Ishikawa (cell line): ENCODE measurements at regions not wholly inside any gene's neighbourhood (a gene's known extent, or its start where the extent isn't known, plus 50 kb on each side); places are given as distances from the start of the nearest gene placed in this dataset.

Experiments used
- CEBPB ChIP-seq: IDR thresholded peaks from 2 replicates; pipeline ENCODE4 v1.6.1; 2012
- CREB1 ChIP-seq: IDR thresholded peaks from 2 replicates; pipeline ENCODE4 v1.6.1; 2012; ENCODE audit warnings: low read depth
- EGR1 ChIP-seq: IDR thresholded peaks from 2 replicates; pipeline ENCODE4 v1.6.1; 2012
- EP300 ChIP-seq: IDR thresholded peaks from 2 replicates; pipeline ENCODE4 v1.6.1; 2012; ENCODE audit warnings: borderline replicate concordance
- FOXM1 ChIP-seq: IDR thresholded peaks from 2 replicates; pipeline ENCODE4 v1.6.1; 2012; ENCODE audit warnings: low read depth, borderline replicate concordance
- NFIC ChIP-seq: IDR thresholded peaks from 2 replicates; pipeline ENCODE4 v1.6.1; 2012
- RAD21 ChIP-seq: IDR thresholded peaks from 2 replicates; pipeline ENCODE4 v1.6.1; 2012; ENCODE audit warnings: low read depth
- REST ChIP-seq: IDR thresholded peaks from 2 replicates; pipeline ENCODE4 v1.6.1; 2012; ENCODE audit warnings: low read depth, mild to moderate bottlenecking
- TAF1 ChIP-seq: IDR thresholded peaks from 2 replicates; pipeline ENCODE4 v1.6.1; 2012; ENCODE audit warnings: low read depth, mild to moderate bottlenecking
- TCF12 ChIP-seq: IDR thresholded peaks from 2 replicates; pipeline ENCODE4 v1.6.1; 2012; ENCODE audit warnings: low read depth
- TEAD4 ChIP-seq: IDR thresholded peaks from 2 replicates; pipeline ENCODE4 v1.6.1; 2012
- USF1 ChIP-seq: IDR thresholded peaks from 2 replicates; pipeline ENCODE4 v1.6.1; 2012
- YY1 ChIP-seq: IDR thresholded peaks from 2 replicates; pipeline ENCODE4 v1.6.1; 2012; ENCODE audit warnings: low read depth
- ZBTB7A ChIP-seq: IDR thresholded peaks from 2 replicates; pipeline ENCODE4 v1.6.1; 2012; ENCODE audit warnings: low read depth
- TF ChIP-seq, protein P1 (sequence below): IDR thresholded peaks from 2 replicates; pipeline ENCODE4 v1.6.1; 2012

- no peak for TF ChIP-seq EGR1
Observed at GRCh38 chr20:2234598-2235191, 61.1 kb upstream of the TGM3 start.

GRCh38 chr20:2236256-2236655 is 59.5 kb upstream of the TGM3 start:
- no peak for TF ChIP-seq EP300
- no peak for TF ChIP-seq RAD21
- no peak for TF ChIP-seq CEBPB
- TF ChIP-seq ZBTB7A: no peak

GRCh38 chr20:2237059-2237458 is 58.7 kb upstream of the TGM3 start:
- no peak for TF ChIP-seq ZBTB7A

DNA sequence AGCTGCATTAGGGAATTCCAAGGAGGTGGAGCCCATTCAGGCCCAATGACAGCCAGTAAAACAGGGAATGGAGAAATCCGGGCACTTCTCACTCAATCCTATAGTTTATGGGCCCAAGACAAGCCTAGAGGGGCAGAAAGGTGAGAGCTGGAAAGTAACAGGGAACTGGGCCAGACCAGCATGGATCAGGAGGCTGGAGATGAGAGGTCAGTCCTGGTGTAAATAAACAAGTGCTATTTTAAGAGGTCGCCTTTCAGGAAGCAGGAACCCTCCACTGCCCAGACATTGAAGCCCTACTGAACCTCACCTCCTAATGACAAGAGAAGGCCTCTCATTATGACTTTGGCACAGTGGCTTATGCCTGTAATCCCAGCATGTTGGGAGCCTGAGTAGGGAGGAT is 57.2 kb upstream of the TGM3 start:
- TF ChIP-seq TEAD4 (no peak), CEBPB (no peak), NFIC (no peak), EP300 (no peak), EGR1 (no peak), TCF12 (no peak), USF1 (no peak)
- TF ChIP-seq, protein P1, sequence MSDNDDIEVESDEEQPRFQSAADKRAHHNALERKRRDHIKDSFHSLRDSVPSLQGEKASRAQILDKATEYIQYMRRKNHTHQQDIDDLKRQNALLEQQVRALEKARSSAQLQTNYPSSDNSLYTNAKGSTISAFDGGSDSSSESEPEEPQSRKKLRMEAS: no peak

- TF ChIP-seq, protein P1: no peak
- TF ChIP-seq FOXM1 (no peak), CREB1 (no peak), REST (no peak), YY1 (no peak), TAF1 (no peak), EGR1 (no peak), ZBTB7A (no peak), EP300 (no peak), TCF12 (no peak), USF1 (no peak), CEBPB (no peak)
Observed at GRCh38 chr20:2240835-2241234, 55.0 kb upstream of the TGM3 start.

DNA sequence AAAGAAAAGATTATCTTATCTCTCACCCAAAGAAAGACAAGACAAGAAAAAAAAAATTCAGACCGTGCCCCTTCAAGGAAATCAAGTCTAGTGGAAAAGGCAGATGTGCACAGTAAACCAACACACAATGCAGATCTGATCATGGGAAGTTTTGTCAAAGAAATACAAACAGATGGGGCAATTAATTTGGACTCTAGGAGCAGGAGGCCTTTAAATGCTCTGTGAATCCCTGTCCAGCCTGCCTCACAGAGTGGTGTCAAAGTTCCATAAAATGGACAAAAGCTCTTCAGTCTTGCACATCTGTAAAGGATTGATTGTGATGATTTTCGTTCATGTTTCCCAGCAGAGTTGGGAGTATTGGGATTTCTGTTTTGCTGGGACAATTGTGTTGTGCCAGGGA is 53.1 kb upstream of the TGM3 start:
- TF ChIP-seq TAF1 (no peak), CREB1 (no peak), RAD21 (no peak), EP300 (no peak), TCF12 (no peak), FOXM1 (no peak), ZBTB7A (no peak), NFIC (no peak), USF1 (no peak)

DNA sequence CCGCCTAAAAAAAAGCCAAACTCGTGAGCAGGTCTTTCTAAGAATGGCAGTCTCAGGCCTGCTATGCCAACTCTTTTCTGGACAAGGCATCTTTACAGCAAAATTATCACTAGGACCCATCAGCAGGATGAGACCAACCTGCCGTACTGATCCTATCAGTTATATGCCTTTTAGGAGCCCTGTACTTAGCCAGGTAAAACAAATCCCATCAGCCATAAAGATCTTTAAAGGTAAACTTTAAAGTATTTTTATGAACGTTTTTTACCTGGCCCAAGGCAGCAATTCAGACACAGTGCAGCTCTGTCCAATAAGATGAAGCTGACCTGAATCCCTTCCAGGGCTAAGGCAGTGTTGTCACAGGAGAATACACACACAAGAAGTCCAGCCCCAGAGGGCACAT is 51.3 kb upstream of the TGM3 start:
- TF ChIP-seq RAD21: no peak
- TF ChIP-seq REST: no peak
- TF ChIP-seq FOXM1: no peak
- no peak for TF ChIP-seq ZBTB7A
- no peak for TF ChIP-seq YY1
- no peak for TF ChIP-seq TEAD4
- TF ChIP-seq, protein P1: no peak
- no peak for TF ChIP-seq CREB1
- no peak for TF ChIP-seq EP300
- TF ChIP-seq USF1: no peak
- no peak for TF ChIP-seq NFIC
- no peak for TF ChIP-seq CEBPB
- no peak for TF ChIP-seq TCF12
- no peak for TF ChIP-seq EGR1
- TF ChIP-seq TAF1: no peak
